ENCODE measurements at regions not wholly inside any gene's neighbourhood (a gene's known extent, or its start where the extent isn't known, plus 50 kb on each side); places are given as distances from the start of the nearest gene placed in this dataset.
"Not testable (repeated sequence)": the region's sequence is repeated elsewhere in the genome, so short reads cannot be mapped to it uniquely, and the experiment has no call there.

DNA sequence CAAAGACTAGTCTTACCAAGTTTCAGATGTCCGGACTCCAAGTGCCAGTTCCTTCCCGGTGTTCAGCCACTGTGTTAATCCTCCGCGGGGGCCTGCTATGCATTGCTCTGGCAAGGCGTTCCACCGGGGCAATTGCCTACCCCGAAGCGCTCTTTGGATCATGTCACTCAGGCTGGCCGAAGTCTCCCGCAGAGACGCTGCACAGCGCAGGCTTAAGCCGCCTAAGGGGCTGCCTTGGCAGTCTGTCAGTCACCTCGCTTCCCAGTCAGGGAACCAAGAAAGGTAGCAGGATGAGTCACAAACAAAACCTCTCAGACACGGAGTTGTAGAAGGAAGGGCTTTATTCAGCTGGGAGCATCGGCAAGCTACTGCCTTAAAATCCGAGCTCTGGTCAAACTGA is 158.1 kb downstream of the PPIAL4G start:
- H3K79me1 ChIP-seq (ENCODE audit: low read depth in 1 of 2, low read length in 2 of 2); H3K4me3 ChIP-seq (ENCODE audit: insufficient read depth, low read depth, low read length); H3K36me3 ChIP-seq (ENCODE audit: control insufficient read depth, insufficient read depth, low read length); H4K8ac ChIP-seq (ENCODE audit: low read depth in 2 of 2, low read length in 2 of 2); POLR2A ChIA-PET (ENCODE audit: unreplicated experiment); H3K9ac ChIP-seq (ENCODE audit: low read depth, low read length); ATAC-seq (ENCODE audit: low read depth); H2BK120ac ChIP-seq (ENCODE audit: low read depth, low read length); H3K14ac ChIP-seq (replicated peaks; ENCODE audit: low read depth, low read length); dilution Hi-C loops (cut with HindIII; ENCODE audit: low sequenced_read_pairs, unreplicated experiment); H3K56ac ChIP-seq (ENCODE audit: extremely low read depth, insufficient read depth, low read length); in situ Hi-C loops (cut with MboI; ENCODE audit: low sequenced_read_pairs); H3K27ac ChIP-seq (ENCODE audit: insufficient read depth, low read length); H3K4ac ChIP-seq (ENCODE audit: low read depth, low read length); H3K23ac ChIP-seq (ENCODE audit: low read depth, low read length); H2BK15ac ChIP-seq (ENCODE audit: low read depth, low read length); H3K18ac ChIP-seq (ENCODE audit: low read depth, low read length); H4K91ac ChIP-seq (ENCODE audit: insufficient read depth, low read depth, low read length); CTCF ChIA-PET; BruUV-seq (replicated peaks); H3K4me1 ChIP-seq (ENCODE audit: control insufficient read depth, insufficient read depth, low read length); H2AK5ac ChIP-seq (ENCODE audit: low read depth, low read length); DNase-seq; H2BK5ac ChIP-seq (ENCODE audit: low read depth, low read length, poor library complexity, severe bottlenecking); H4K20me1 ChIP-seq (ENCODE audit: insufficient read depth, low read length); H4K5ac ChIP-seq (ENCODE audit: low read depth, low read length); H2BK20ac ChIP-seq (ENCODE audit: low read depth, low read length); intact Hi-C loops (cut with micrococcal nuclease); H2AFZ ChIP-seq (replicated peaks; ENCODE audit: low read length, poor library complexity); H2AK9ac ChIP-seq (replicated peaks; ENCODE audit: low read depth, low read length, poor library complexity); H3K9me3 ChIP-seq (ENCODE audit: control insufficient read depth, insufficient read depth, low read length); H3K9me1 ChIP-seq (ENCODE audit: insufficient read depth, low read length); H3K4me2 ChIP-seq (ENCODE audit: low read depth, low read length): not testable (repeated sequence)
- peaks cover 29% of the 10 kb centered on the region for H3K27me3 ChIP-seq (ENCODE audit: control insufficient read depth, insufficient read depth, low read length)
- 90% methylated on average over 10 of the region's 17 CpGs; no CpG with 5 or more reads in 1 of the 2 experiments for WGBS, 2 experiments (ENCODE audit: extremely low coverage in 2 of 2, insufficient read length in 1 of 2)

DNA sequence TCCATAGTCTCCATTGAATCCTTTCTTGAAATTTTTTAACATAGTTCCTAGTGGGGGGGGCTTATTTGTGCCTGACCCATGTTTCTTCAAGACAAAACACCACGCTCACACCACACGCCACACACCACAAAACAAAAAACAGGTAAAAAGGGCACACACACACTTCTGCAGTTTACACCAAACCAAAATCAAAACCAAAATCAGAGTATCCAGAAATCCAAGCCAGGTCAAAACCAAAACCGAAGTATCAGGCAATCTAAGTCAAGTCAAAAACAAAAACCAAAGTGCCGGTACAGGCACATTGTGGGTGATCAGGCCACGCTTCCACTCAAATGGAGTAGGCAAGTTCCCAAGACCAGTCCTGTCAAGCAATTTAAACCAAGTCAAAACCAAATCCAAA is 158.6 kb downstream of the PPIAL4G start:
- H4K5ac ChIP-seq (ENCODE audit: low read depth, low read length); H3K36me3 ChIP-seq (ENCODE audit: control insufficient read depth, insufficient read depth, low read length); H3K27ac ChIP-seq (ENCODE audit: insufficient read depth, low read length); CTCF ChIA-PET; dilution Hi-C loops (cut with HindIII; ENCODE audit: low sequenced_read_pairs, unreplicated experiment); H4K91ac ChIP-seq (ENCODE audit: insufficient read depth, low read depth, low read length); H4K20me1 ChIP-seq (ENCODE audit: insufficient read depth, low read length); H3K79me1 ChIP-seq (ENCODE audit: low read depth in 1 of 2, low read length in 2 of 2); H2BK15ac ChIP-seq (ENCODE audit: low read depth, low read length); H3K9me1 ChIP-seq (ENCODE audit: insufficient read depth, low read length); H4K8ac ChIP-seq (ENCODE audit: low read depth in 2 of 2, low read length in 2 of 2); BruUV-seq (replicated peaks); H2BK20ac ChIP-seq (ENCODE audit: low read depth, low read length); H2BK5ac ChIP-seq (ENCODE audit: low read depth, low read length, poor library complexity, severe bottlenecking); H2AK9ac ChIP-seq (replicated peaks; ENCODE audit: low read depth, low read length, poor library complexity); H3K9ac ChIP-seq (ENCODE audit: low read depth, low read length); H3K4me3 ChIP-seq (ENCODE audit: insufficient read depth, low read depth, low read length); H3K4ac ChIP-seq (ENCODE audit: low read depth, low read length); DNase-seq; POLR2A ChIA-PET (ENCODE audit: unreplicated experiment); H3K14ac ChIP-seq (replicated peaks; ENCODE audit: low read depth, low read length); H2AK5ac ChIP-seq (ENCODE audit: low read depth, low read length); H3K9me3 ChIP-seq (ENCODE audit: control insufficient read depth, insufficient read depth, low read length); H2BK120ac ChIP-seq (ENCODE audit: low read depth, low read length); H3K4me2 ChIP-seq (ENCODE audit: low read depth, low read length); H3K4me1 ChIP-seq (ENCODE audit: control insufficient read depth, insufficient read depth, low read length); in situ Hi-C loops (cut with MboI; ENCODE audit: low sequenced_read_pairs); intact Hi-C loops (cut with micrococcal nuclease); H3K56ac ChIP-seq (ENCODE audit: extremely low read depth, insufficient read depth, low read length); ATAC-seq (ENCODE audit: low read depth); H2AFZ ChIP-seq (replicated peaks; ENCODE audit: low read length, poor library complexity); H3K23ac ChIP-seq (ENCODE audit: low read depth, low read length); H3K18ac ChIP-seq (ENCODE audit: low read depth, low read length): not testable (repeated sequence)
- no CpG with 5 or more reads among the region's 5 CpGs for WGBS, 2 experiments (ENCODE audit: extremely low coverage in 2 of 2, insufficient read length in 1 of 2)
- peaks cover 23% of the 10 kb centered on the region for H3K27me3 ChIP-seq (ENCODE audit: control insufficient read depth, insufficient read depth, low read length)

Data from IMR-90 (cell line).